ENCODE measurements at regions not wholly inside any gene's neighbourhood (a gene's known extent, or its start where the extent isn't known, plus 50 kb on each side); places are given as distances from the start of the nearest gene placed in this dataset.

DNA sequence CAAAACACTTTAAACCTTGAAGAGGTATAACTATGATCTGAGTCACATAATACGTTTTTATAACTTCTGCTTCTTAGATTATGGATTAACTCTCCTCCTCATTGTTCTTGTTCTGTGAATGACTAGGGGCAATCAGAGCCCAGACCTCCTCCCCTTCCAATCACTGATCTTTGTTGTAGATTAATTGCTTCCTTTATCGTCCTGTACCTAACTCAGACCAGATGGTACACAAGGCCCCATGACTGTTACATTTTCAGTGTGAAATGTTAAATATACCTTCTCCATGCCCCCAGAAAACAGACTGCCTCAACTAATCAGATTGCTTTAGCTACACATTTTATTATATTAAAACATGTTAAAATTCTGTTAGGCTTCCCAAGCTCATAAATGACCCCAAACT lies 211.7 kb downstream of the RNF152 start:
- TF ChIP-seq GATA2 (IDR thresholded peaks at IDR 0.05; ENCODE audit: low read depth, low read length) (peak; percentile 75; the same call in 1 of the 2 replicates), GATA3 (IDR thresholded peaks at IDR 0.05; ENCODE audit: low read depth, low read length) (peak; percentile 62)
